ENCODE measurements at regions not wholly inside any gene's neighbourhood (a gene's known extent, or its start where the extent isn't known, plus 50 kb on each side); places are given as distances from the start of the nearest gene placed in this dataset.

DNA sequence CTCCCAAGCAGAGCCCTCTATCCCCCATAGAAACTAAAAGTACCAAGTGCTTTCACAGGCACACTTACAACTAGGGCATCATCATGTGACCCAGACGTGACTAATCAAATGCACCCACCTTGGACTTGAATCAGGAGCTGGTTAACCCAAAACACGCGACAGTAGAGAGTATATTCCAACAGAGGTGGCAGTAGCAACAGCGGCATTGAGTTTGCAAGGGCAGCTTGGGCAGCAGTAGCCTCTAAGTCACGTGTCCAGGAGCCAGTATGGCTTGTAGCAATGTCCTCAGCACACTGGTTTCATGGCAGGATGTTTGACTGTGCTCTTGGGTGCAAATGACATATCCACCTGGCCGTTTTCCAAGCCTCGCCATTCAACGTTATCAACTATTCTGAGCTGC, 73.4 kb upstream of the DNAH5 start:
- no peaks in the 10 kb centered on the region for H3K79me2 ChIP-seq (ENCODE audit: insufficient read depth, low read length)
- ATAC-seq (no peak), FAIRE-seq (no peak), DNase-seq (ENCODE audit: low spot score) (no peak)
- H3K36me3 ChIP-seq (replicated peaks in 1 of 2; ENCODE audit: control insufficient read depth in 1 of 2, insufficient read depth in 2 of 2, low read length in 2 of 2): no peaks in the 10 kb centered on the region
- POLR2A ChIA-PET: no interaction called here
- no peak overlapping the region for H2AFZ ChIP-seq (ENCODE audit: low read length)
- no peaks in the 10 kb centered on the region for H3K9me3 ChIP-seq (ENCODE audit: low read length)
- intact Hi-C loops (cut with micrococcal nuclease; ENCODE audit: unreplicated experiment): loop anchor here (10.0 kb wide), 1 partner anchor 87 kb away; no protein-coding TSS in a partner anchor
- BruUV-seq (replicated peaks): no TSS peak
- H3K9ac ChIP-seq (ENCODE audit: insufficient read depth, low read depth, low read length): no peak overlapping the region
- peaks cover 0 to 5% of the 10 kb centered on the region in 2 experiments; a peak in 2 of 5 replicates for H3K27me3 ChIP-seq (ENCODE audit: control insufficient read depth in 1 of 2, insufficient read depth in 2 of 2, low read length in 2 of 2)
- H3K4me1 ChIP-seq (ENCODE audit: insufficient read depth, low read length): no peaks in the 10 kb centered on the region
- in situ Hi-C loops (cut with HindIII; ENCODE audit: extremely low pct_ligation_motif_present, low pct_unique_long_range_greater_than_20kb): no loop called here
- H3K4me3 ChIP-seq (replicated peaks in 1 of 3; ENCODE audit: insufficient read depth in 1 of 3, low read depth in 2 of 3, low read length in 3 of 3): no peak overlapping the region
- H3K4me2 ChIP-seq (ENCODE audit: low read depth, low read length): no peak overlapping the region
- no peaks in the 10 kb centered on the region for H4K20me1 ChIP-seq (ENCODE audit: insufficient read depth, low read length)
- WGBS (ENCODE audit: low lambda C conversion rate): 53% methylated on average over 7 of the region's 8 CpGs
- CTCF ChIA-PET (ENCODE audit: low intra/inter-chr PET ratio, low total read pairs): no interaction called here
- H3K27ac ChIP-seq (ENCODE audit: extremely low read length, insufficient read depth, low read length): no peak overlapping the region
- TF ChIP-seq, protein P1, sequence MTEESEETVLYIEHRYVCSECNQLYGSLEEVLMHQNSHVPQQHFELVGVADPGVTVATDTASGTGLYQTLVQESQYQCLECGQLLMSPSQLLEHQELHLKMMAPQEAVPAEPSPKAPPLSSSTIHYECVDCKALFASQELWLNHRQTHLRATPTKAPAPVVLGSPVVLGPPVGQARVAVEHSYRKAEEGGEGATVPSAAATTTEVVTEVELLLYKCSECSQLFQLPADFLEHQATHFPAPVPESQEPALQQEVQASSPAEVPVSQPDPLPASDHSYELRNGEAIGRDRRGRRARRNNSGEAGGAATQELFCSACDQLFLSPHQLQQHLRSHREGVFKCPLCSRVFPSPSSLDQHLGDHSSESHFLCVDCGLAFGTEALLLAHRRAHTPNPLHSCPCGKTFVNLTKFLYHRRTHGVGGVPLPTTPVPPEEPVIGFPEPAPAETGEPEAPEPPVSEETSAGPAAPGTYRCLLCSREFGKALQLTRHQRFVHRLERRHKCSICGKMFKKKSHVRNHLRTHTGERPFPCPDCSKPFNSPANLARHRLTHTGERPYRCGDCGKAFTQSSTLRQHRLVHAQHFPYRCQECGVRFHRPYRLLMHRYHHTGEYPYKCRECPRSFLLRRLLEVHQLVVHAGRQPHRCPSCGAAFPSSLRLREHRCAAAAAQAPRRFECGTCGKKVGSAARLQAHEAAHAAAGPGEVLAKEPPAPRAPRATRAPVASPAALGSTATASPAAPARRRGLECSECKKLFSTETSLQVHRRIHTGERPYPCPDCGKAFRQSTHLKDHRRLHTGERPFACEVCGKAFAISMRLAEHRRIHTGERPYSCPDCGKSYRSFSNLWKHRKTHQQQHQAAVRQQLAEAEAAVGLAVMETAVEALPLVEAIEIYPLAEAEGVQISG (CRISPR knock-in tag; IDR thresholded peaks at IDR 0.05): no peak
- TF ChIP-seq HIVEP1 (CRISPR knock-in tag; IDR thresholded peaks at IDR 0.05) (no peak), NFYB (CRISPR knock-in tag; IDR thresholded peaks at IDR 0.05) (no peak), ZBTB33 (CRISPR knock-in tag; IDR thresholded peaks at IDR 0.05) (no peak), FOXP1 (IDR thresholded peaks at IDR 0.05) (no peak), FOXP1 (CRISPR knock-in tag; IDR thresholded peaks at IDR 0.05) (no peak), CSRNP1 (CRISPR knock-in tag; IDR thresholded peaks at IDR 0.05) (no peak), ZC3H4 (CRISPR knock-in tag; IDR thresholded peaks at IDR 0.05; ENCODE audit: borderline replicate concordance) (no peak)
- TF ChIP-seq, protein P2, sequence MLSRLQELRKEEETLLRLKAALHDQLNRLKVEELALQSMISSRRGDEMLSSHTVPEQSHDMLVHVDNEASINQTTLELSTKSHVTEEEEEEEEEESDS (CRISPR knock-in tag; IDR thresholded peaks at IDR 0.05; ENCODE audit: borderline replicate concordance): no peak

All from HepG2 (cell line).